HCT116 (cell line): ENCODE measurements at regions not wholly inside any gene's neighbourhood (a gene's known extent, or its start where the extent isn't known, plus 50 kb on each side); places are given as distances from the start of the nearest gene placed in this dataset.

Experiments
- ELF1 ChIP-seq: IDR thresholded peaks from 2 replicates; pipeline ENCODE4 v1.6.1; 2012; ENCODE audit warnings: low read depth, borderline replicate concordance
- EZH2phosphoT487 ChIP-seq: fragments of 200-600 bp; IDR thresholded peaks from 2 replicates; pipeline ENCODE4 v1.6.1; 2018; ENCODE audit warnings: antibody characterized with exemption, borderline replicate concordance
- RAD21 ChIP-seq: IDR thresholded peaks from 2 replicates; pipeline ENCODE4 v1.6.1; 2012; ENCODE audit warnings: low read depth, mild to moderate bottlenecking
- ZNF274 ChIP-seq: fragments of 200-500 bp; sonication (Bioruptor generic); IDR thresholded peaks from 2 replicates; pipeline ENCODE4 v1.6.1; 2014; ENCODE audit warnings: mild to moderate bottlenecking, low read depth, low read length, inconsistent platforms

DNA sequence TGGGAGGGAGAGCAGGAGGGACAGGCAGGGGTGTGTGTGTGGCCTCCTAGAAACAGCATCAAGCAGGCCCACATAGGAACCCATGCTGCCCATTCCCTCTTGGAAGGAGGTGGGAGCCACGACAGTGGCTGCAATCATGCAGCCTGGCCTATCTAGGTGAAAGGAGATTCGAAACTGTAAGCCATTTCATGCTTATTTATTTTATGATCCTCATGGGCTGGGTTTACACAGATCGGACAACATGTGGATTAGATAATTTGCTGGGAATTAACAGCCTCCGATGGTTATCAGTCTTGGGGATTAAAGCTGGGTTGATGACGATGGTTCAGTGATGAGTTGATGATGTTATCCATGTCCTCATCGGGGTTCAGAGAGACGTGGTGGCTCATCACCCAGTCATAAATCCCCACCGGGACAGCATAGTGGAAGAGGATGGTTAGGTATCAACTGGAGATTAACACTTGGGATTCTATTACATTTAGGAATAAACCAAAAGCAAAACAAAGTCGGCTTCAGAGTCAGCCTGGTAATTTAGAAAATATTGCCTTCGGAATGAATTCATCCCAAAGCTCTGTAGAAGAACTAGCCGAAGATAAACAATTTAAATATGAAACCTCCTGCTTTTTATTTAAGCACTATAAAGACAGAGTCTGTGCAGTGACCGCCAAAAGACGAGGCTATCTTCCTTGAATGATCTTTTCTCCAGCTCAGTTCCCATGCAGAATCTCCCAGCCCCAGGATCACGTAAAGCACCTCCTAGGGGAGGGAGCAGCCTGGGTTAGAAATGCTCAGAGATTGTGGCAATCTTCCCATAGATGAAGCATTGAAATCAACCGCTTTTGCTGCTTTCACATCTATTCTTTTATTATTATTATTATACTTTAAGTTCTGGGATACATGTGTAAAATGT is 252.8 kb downstream of the FOXD2 start:
- TF ChIP-seq ELF1 (no peak), EZH2phosphoT487 (no peak), ZNF274 (no peak), RAD21 (no peak)
